Left forelimb (tissue), 1 donor: ENCODE measurements at regions not wholly inside any gene's neighbourhood (a gene's known extent, or its start where the extent isn't known, plus 50 kb on each side); places are given as distances from the start of the nearest gene placed in this dataset.

ENCODE experiments used
- DNase-seq: peaks from one replicate; pipeline ENCODE4 v3.0.0-alpha.2; 2018; ENCODE audit warnings: low spot score

GRCh38 chr14:85426068-85426935 is 103.6 kb upstream of the FLRT2 start:
- no peak for DNase-seq

GRCh38 chr14:85428926-85429325 is 101.0 kb upstream of the FLRT2 start:
- DNase-seq, result no peak

GRCh38 chr14:85437148-85437547 is 92.8 kb upstream of the FLRT2 start:
- no peak for DNase-seq

- DNase-seq, result no peak
Observed at GRCh38 chr14:85438001-85438400, 91.9 kb upstream of the FLRT2 start.

- peak; percentile 64 for DNase-seq
Observed at GRCh38 chr14:85438481-85438942, 91.4 kb upstream of the FLRT2 start.

- no peak for DNase-seq
Observed at GRCh38 chr14:85439696-85440328, 90.1 kb upstream of the FLRT2 start.

- DNase-seq, result no peak
Observed at GRCh38 chr14:85441909-85442643, 87.9 kb upstream of the FLRT2 start.

- no peak for DNase-seq
Observed at GRCh38 chr14:85442996-85443395, 86.9 kb upstream of the FLRT2 start.

- no peak for DNase-seq
Observed at GRCh38 chr14:85444635-85445034, 85.3 kb upstream of the FLRT2 start.

- no peak for DNase-seq
Observed at GRCh38 chr14:85445151-85445795, 84.7 kb upstream of the FLRT2 start.

GRCh38 chr14:85447883-85448282 is 82.1 kb upstream of the FLRT2 start:
- no peak for DNase-seq

GRCh38 chr14:85451421-85451820 is 78.5 kb upstream of the FLRT2 start:
- no peak for DNase-seq

GRCh38 chr14:85453401-85454225 is 76.3 kb upstream of the FLRT2 start:
- no peak for DNase-seq

GRCh38 chr14:85454226-85454813 is 75.6 kb upstream of the FLRT2 start:
- no peak for DNase-seq

GRCh38 chr14:85459361-85460000 is 70.5 kb upstream of the FLRT2 start:
- no peak for DNase-seq

- DNase-seq, result no peak
Observed at GRCh38 chr14:85461432-85462133, 68.4 kb upstream of the FLRT2 start.

GRCh38 chr14:85463512-85463911 is 66.4 kb upstream of the FLRT2 start:
- no peak for DNase-seq

- DNase-seq, result no peak
Observed at GRCh38 chr14:85464135-85464895, 65.6 kb upstream of the FLRT2 start.

- DNase-seq, result no peak
Observed at GRCh38 chr14:85466678-85467077, 63.3 kb upstream of the FLRT2 start.
